OCI-LY3 (cell line): ENCODE measurements at regions not wholly inside any gene's neighbourhood (a gene's known extent, or its start where the extent isn't known, plus 50 kb on each side); places are given as distances from the start of the nearest gene placed in this dataset.

ENCODE experiments used
- CTCF ChIP-seq: fragments of 200-600, 300-600 bp; sonication (generic); IDR thresholded peaks from 2 replicates; pipeline ENCODE4 v1.5.1; 2014; ENCODE audit warnings: antibody characterized with exemption, low read length, low read depth
- EZH2phosphoT487 ChIP-seq: fragments of 200-600 bp; shearing (Covaris generic); IDR thresholded peaks from 2 replicates; pipeline ENCODE4 v1.6.1; 2018; ENCODE audit warnings: antibody characterized with exemption, mixed run types, low read depth

GRCh38 chr1:169047074-169047473, 59.4 kb upstream of the ATP1B1 start:
- TF ChIP-seq CTCF (no peak), EZH2phosphoT487 (no peak)
